ENCODE measurements at regions not wholly inside any gene's neighbourhood (a gene's known extent, or its start where the extent isn't known, plus 50 kb on each side); places are given as distances from the start of the nearest gene placed in this dataset.
"Not testable (repeated sequence)": the region's sequence is repeated elsewhere in the genome, so short reads cannot be mapped to it uniquely, and the experiment has no call there.

- H3K27me3 ChIP-seq (replicated peaks; ENCODE audit: control insufficient read depth, insufficient read depth, low read length); DNase-seq (ENCODE audit: low read depth); H3K9ac ChIP-seq (ENCODE audit: low read length); H3K4me3 ChIP-seq (ENCODE audit: low read length); H3K36me3 ChIP-seq (ENCODE audit: control insufficient read depth, insufficient read depth, low read length, severe bottlenecking); H3K4me1 ChIP-seq (ENCODE audit: control insufficient read depth, insufficient read depth, low read length); H3K9me3 ChIP-seq (ENCODE audit: control insufficient read depth, low read length): not testable (repeated sequence)
Observed at GRCh38 chr21:6068098-6068831, 4453.1 kb upstream of the TPTE start.

DNA sequence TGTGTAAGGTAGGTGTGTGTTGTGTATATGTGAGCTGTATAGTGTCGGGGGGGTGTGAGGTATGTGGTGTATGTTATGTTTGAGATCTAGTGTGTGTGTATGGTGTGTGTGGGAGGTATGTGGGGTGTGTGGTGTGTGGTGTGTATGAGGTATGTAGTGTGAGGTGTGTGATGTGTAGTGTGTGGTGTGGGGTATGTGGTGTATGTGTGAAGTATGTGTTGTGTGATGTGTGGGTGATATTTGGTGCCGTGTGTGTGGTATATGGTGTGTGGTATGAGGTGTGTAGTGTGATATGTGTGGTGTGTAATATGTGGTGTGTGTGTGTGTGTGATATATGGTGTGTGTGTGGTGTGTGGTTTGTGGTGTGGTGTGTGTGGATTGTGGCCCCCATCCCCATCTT is 4451.2 kb upstream of the TPTE start:
- H3K9me3 ChIP-seq (ENCODE audit: control insufficient read depth, low read length): not testable (repeated sequence)

GRCh38 chr21:6072691-6073090 is 4448.7 kb upstream of the TPTE start:
- H3K9me3 ChIP-seq (ENCODE audit: control insufficient read depth, low read length); H3K27me3 ChIP-seq (replicated peaks; ENCODE audit: control insufficient read depth, insufficient read depth, low read length); H3K9ac ChIP-seq (ENCODE audit: low read length); DNase-seq (ENCODE audit: low read depth); H3K4me3 ChIP-seq (ENCODE audit: low read length); H3K36me3 ChIP-seq (ENCODE audit: control insufficient read depth, insufficient read depth, low read length, severe bottlenecking); H3K4me1 ChIP-seq (ENCODE audit: control insufficient read depth, insufficient read depth, low read length): not testable (repeated sequence)

More for the DNA sequence above, 4451.2 kb upstream of the TPTE start:
- H3K36me3 ChIP-seq (ENCODE audit: control insufficient read depth, insufficient read depth, low read length, severe bottlenecking); H3K4me3 ChIP-seq (ENCODE audit: low read length); H3K27me3 ChIP-seq (replicated peaks; ENCODE audit: control insufficient read depth, insufficient read depth, low read length); H3K9ac ChIP-seq (ENCODE audit: low read length); DNase-seq (ENCODE audit: low read depth); H3K4me1 ChIP-seq (ENCODE audit: control insufficient read depth, insufficient read depth, low read length): not testable (repeated sequence)

GRCh38 chr21:6073993-6074705 is 4447.2 kb upstream of the TPTE start:
- not testable (repeated sequence) for H3K9ac ChIP-seq (ENCODE audit: low read length); H3K4me3 ChIP-seq (ENCODE audit: low read length); H3K27me3 ChIP-seq (replicated peaks; ENCODE audit: control insufficient read depth, insufficient read depth, low read length); DNase-seq (ENCODE audit: low read depth); H3K9me3 ChIP-seq (ENCODE audit: control insufficient read depth, low read length); H3K4me1 ChIP-seq (ENCODE audit: control insufficient read depth, insufficient read depth, low read length); H3K36me3 ChIP-seq (ENCODE audit: control insufficient read depth, insufficient read depth, low read length, severe bottlenecking)

DNA sequence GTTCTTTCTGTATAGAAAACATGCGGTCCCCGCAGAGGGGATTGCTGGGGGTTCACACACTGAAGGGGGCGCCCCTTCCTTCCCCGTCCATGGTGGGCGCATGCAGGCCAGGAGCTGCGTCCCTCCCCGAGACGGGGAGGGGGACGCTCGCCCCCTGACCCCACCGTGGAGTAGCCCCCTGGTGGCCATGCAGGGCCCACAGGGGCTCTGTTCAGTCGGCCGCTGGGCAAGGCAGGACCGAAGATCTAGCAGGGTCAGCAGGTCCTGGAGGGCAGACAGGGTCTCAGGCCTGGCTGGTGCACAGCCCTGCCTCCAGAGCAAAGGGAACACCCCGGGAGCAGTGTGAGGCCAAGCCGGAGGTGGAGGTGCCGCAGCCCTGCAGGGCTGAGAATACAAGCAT is 4446.4 kb upstream of the TPTE start:
- not testable (repeated sequence) for DNase-seq (ENCODE audit: low read depth); H3K4me3 ChIP-seq (ENCODE audit: low read length); H3K9ac ChIP-seq (ENCODE audit: low read length); H3K36me3 ChIP-seq (ENCODE audit: control insufficient read depth, insufficient read depth, low read length, severe bottlenecking); H3K4me1 ChIP-seq (ENCODE audit: control insufficient read depth, insufficient read depth, low read length); H3K27me3 ChIP-seq (replicated peaks; ENCODE audit: control insufficient read depth, insufficient read depth, low read length); H3K9me3 ChIP-seq (ENCODE audit: control insufficient read depth, low read length)

DNA sequence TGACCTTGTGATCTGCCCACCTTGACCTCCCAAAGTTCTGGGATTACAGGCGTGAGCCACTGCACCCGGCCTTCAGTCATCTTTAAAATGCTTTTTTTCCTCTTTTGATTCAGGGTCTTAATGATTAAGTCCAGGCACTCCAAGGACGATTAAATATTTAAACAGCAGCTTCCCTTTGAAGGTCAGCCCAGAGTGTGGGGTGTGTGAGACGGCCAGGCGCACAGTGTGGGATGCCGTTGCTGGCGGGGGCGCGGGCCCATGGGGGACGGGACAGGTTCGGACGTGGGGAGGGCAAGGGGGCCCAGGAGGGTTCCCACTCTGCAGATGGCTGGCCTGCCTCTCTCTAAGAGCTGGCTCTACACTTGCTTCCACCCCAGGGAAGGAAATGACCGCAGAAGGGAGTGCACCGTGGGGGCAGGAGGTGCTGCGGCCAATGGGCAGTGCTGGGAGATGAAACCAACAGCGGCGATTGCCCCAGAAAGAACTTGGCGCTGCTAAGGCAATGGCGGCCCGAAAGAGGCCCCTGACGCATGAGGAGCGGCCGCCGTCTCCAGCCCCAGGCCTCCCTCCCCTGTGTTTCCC is 4445.7 kb upstream of the TPTE start:
- not testable (repeated sequence) for H3K9me3 ChIP-seq (ENCODE audit: control insufficient read depth, low read length); H3K4me1 ChIP-seq (ENCODE audit: control insufficient read depth, insufficient read depth, low read length); DNase-seq (ENCODE audit: low read depth); H3K36me3 ChIP-seq (ENCODE audit: control insufficient read depth, insufficient read depth, low read length, severe bottlenecking); H3K9ac ChIP-seq (ENCODE audit: low read length); H3K27me3 ChIP-seq (replicated peaks; ENCODE audit: control insufficient read depth, insufficient read depth, low read length); H3K4me3 ChIP-seq (ENCODE audit: low read length)

- not testable (repeated sequence) for DNase-seq (ENCODE audit: low read depth); H3K27me3 ChIP-seq (replicated peaks; ENCODE audit: control insufficient read depth, insufficient read depth, low read length); H3K36me3 ChIP-seq (ENCODE audit: control insufficient read depth, insufficient read depth, low read length, severe bottlenecking); H3K9ac ChIP-seq (ENCODE audit: low read length); H3K9me3 ChIP-seq (ENCODE audit: control insufficient read depth, low read length); H3K4me3 ChIP-seq (ENCODE audit: low read length); H3K4me1 ChIP-seq (ENCODE audit: control insufficient read depth, insufficient read depth, low read length)
Observed at GRCh38 chr21:6077358-6077757, 4444.0 kb upstream of the TPTE start.

GRCh38 chr21:6078902-6079301 is 4442.5 kb upstream of the TPTE start:
- not testable (repeated sequence) for H3K27me3 ChIP-seq (replicated peaks; ENCODE audit: control insufficient read depth, insufficient read depth, low read length); DNase-seq (ENCODE audit: low read depth); H3K9ac ChIP-seq (ENCODE audit: low read length); H3K9me3 ChIP-seq (ENCODE audit: control insufficient read depth, low read length); H3K4me3 ChIP-seq (ENCODE audit: low read length); H3K36me3 ChIP-seq (ENCODE audit: control insufficient read depth, insufficient read depth, low read length, severe bottlenecking); H3K4me1 ChIP-seq (ENCODE audit: control insufficient read depth, insufficient read depth, low read length)

DNA sequence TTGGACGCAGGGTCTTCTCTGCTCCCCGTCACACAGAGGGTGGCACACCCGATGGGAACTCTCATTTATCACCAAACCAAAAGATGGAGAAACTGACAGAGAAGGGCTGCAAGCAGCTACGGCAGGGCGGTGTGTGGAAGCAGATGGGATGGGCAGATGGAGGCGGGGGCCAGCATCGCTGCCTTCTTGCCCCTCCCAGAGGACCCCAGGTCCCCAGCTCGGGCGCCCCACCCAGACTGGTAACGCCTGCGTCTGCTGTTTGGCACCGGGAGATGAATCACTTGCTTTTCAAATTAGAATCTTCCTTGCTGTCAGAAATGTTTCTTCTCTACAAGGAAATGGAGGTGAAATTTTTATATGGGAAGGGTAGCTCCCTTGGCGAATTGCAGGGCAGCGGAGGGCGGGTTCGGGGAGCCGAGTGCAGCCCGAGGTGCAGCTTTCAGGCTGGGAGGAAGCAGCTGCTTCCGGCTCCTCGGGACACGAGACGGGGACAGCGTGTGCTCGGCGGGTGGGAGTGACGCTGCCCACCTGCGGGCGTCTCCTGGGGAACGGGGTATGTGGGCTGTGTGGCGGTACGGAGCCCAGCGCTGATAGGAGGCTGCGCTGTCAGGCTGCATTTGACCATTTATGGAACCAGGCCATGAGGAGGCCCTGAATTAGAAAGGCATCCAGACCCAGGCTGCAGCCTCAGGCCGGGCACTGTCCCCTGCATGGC is 4440.3 kb upstream of the TPTE start:
- H3K4me1 ChIP-seq (ENCODE audit: control insufficient read depth, insufficient read depth, low read length); H3K9ac ChIP-seq (ENCODE audit: low read length); H3K27me3 ChIP-seq (replicated peaks; ENCODE audit: control insufficient read depth, insufficient read depth, low read length); H3K9me3 ChIP-seq (ENCODE audit: control insufficient read depth, low read length); H3K4me3 ChIP-seq (ENCODE audit: low read length); H3K36me3 ChIP-seq (ENCODE audit: control insufficient read depth, insufficient read depth, low read length, severe bottlenecking); DNase-seq (ENCODE audit: low read depth): not testable (repeated sequence)

GRCh38 chr21:6082166-6082565 is 4439.2 kb upstream of the TPTE start:
- H3K9ac ChIP-seq (ENCODE audit: low read length); H3K27me3 ChIP-seq (replicated peaks; ENCODE audit: control insufficient read depth, insufficient read depth, low read length); H3K4me1 ChIP-seq (ENCODE audit: control insufficient read depth, insufficient read depth, low read length); H3K36me3 ChIP-seq (ENCODE audit: control insufficient read depth, insufficient read depth, low read length, severe bottlenecking); H3K9me3 ChIP-seq (ENCODE audit: control insufficient read depth, low read length); DNase-seq (ENCODE audit: low read depth); H3K4me3 ChIP-seq (ENCODE audit: low read length): not testable (repeated sequence)

DNA sequence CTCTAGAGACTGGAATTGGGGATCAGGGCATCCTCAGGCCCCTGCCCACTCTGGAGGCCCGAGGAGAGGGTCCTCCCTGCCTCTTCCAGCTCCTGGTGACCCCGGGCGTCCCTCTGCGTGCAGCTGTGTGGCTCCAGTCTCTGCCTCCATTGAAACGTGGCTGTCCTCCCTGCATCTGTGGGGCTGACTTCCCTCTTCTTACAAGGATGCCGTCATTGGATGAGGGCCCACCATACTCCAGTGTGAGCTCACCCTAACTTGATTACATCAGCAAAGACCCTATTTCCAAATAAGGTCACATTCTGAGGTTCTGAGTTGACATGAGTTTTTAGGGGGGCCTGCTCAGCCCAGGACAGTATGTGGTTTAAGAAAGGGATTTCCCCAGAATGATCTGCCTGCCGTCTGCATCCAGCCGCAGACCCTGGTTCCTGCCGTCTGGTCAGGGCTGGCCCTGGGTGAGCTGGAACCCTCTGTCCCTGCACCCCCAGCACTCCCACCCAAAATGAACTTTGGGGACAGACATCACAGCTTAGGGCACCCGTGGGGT is 4437.7 kb upstream of the TPTE start:
- H3K36me3 ChIP-seq (ENCODE audit: control insufficient read depth, insufficient read depth, low read length, severe bottlenecking); H3K9ac ChIP-seq (ENCODE audit: low read length); DNase-seq (ENCODE audit: low read depth); H3K9me3 ChIP-seq (ENCODE audit: control insufficient read depth, low read length); H3K4me3 ChIP-seq (ENCODE audit: low read length); H3K27me3 ChIP-seq (replicated peaks; ENCODE audit: control insufficient read depth, insufficient read depth, low read length); H3K4me1 ChIP-seq (ENCODE audit: control insufficient read depth, insufficient read depth, low read length): not testable (repeated sequence)

Measured in adipocyte (in vitro differentiated cells).